OCI-LY3 (cell line): ENCODE measurements at regions not wholly inside any gene's neighbourhood (a gene's known extent, or its start where the extent isn't known, plus 50 kb on each side); places are given as distances from the start of the nearest gene placed in this dataset.

ENCODE experiments used
- H2AFZ ChIP-seq: fragments of 200-600, 300-600 bp; shearing (Covaris generic); 2 replicates; pipeline ENCODE4 v1.6.0; 2014; ENCODE audit warnings: antibody characterized with exemption, low read depth, low read length
- H3K27ac ChIP-seq: fragments of 200-600, 300-600 bp; sonication (generic); 2 replicates; pipeline ENCODE4 v1.5.1; 2014; ENCODE audit warnings: mild to moderate bottlenecking, low read length, moderate library complexity, mixed read lengths
- H3K27me3 ChIP-seq: fragments of 200-600, 300-600 bp; sonication (generic); 2 replicates; pipeline ENCODE4 v1.6.1; 2014; ENCODE audit warnings: low read depth, low read length, mixed read lengths
- H3K36me3 ChIP-seq: fragments of 200-600, 300-600 bp; sonication (generic); replicated peaks from 2 replicates; pipeline ENCODE3; 2014; ENCODE audit warnings: low read depth, low read length, mixed read lengths
- H3K4me1 ChIP-seq: fragments of 300-600, 200-600 bp; sonication (generic); 2 replicates; pipeline ENCODE4 v1.6.1; 2014; ENCODE audit warnings: low read length, mixed read lengths
- H3K4me2 ChIP-seq: fragments of 200-600, 300-600 bp; sonication (generic); 2 replicates; pipeline ENCODE4 v1.6.1; 2014; ENCODE audit warnings: low read length, mixed read lengths
- H3K4me3 ChIP-seq: fragments of 300-600, 200-600 bp; sonication (generic); 2 replicates; pipeline ENCODE4 v1.5.1; 2014; ENCODE audit warnings: antibody characterized with exemption, mild to moderate bottlenecking, low read length, moderate library complexity
- H3K79me2 ChIP-seq: fragments of 300-600, 200-600 bp; shearing (Covaris generic); 2 replicates; pipeline ENCODE4 v1.6.1; 2014; ENCODE audit warnings: mild to moderate bottlenecking, low read length, mixed read lengths
- H3K9ac ChIP-seq: fragments of 300-600, 200-600 bp; shearing (Covaris generic); 2 replicates; pipeline ENCODE4 v1.6.0; 2014; ENCODE audit warnings: mild to moderate bottlenecking, low read length, moderate library complexity
- H3K9me3 ChIP-seq: fragments of 200-600, 300-600 bp; shearing (Covaris generic); 2 replicates; pipeline ENCODE4 v1.6.1; 2014; ENCODE audit warnings: low read length, mixed read lengths; ENCODE audit not compliant: insufficient read depth
- H4K20me1 ChIP-seq: fragments of 200-600, 300-600 bp; sonication (generic); 2 replicates; pipeline ENCODE4 v1.6.1; 2016; ENCODE audit warnings: low read length, mixed read lengths; ENCODE audit not compliant: insufficient read depth
- CTCF ChIP-seq: fragments of 200-600, 300-600 bp; sonication (generic); IDR thresholded peaks from 2 replicates; pipeline ENCODE4 v1.5.1; 2014; ENCODE audit warnings: antibody characterized with exemption, low read length, low read depth
- EZH2phosphoT487 ChIP-seq: fragments of 200-600 bp; shearing (Covaris generic); IDR thresholded peaks from 2 replicates; pipeline ENCODE4 v1.6.1; 2018; ENCODE audit warnings: antibody characterized with exemption, mixed run types, low read depth

GRCh38 chr14:54147758-54148157 lies 191.1 kb upstream of the BMP4 start:
- Histone ChIP-seq H4K20me1 (no peaks in the 10 kb centered on the region), H3K9me3 (0 out of 2 replicates have a peak, but pooled peaks cover 3% of the 10 kb centered on the region), H3K4me2 (no peak overlapping the region), H3K4me3 (no peak overlapping the region), H3K4me1 (peaks cover 8% of the 10 kb centered on the region), H3K36me3 (no peaks in the 10 kb centered on the region), H3K9ac (no peak overlapping the region), H3K27me3 (no peaks in the 10 kb centered on the region), H2AFZ (no peak overlapping the region), H3K79me2 (no peaks in the 10 kb centered on the region), H3K27ac (no peak overlapping the region)
- no peak for TF ChIP-seq EZH2phosphoT487

- Histone ChIP-seq H3K9me3 (0 out of 2 replicates have a peak, but pooled peaks cover 3% of the 10 kb centered on the region), H3K4me1 (peaks cover 8% of the 10 kb centered on the region), H3K4me2 (no peak overlapping the region), H3K27ac (no peak overlapping the region), H3K79me2 (no peaks in the 10 kb centered on the region), H3K27me3 (no peaks in the 10 kb centered on the region), H3K4me3 (no peak overlapping the region), H3K9ac (no peak overlapping the region), H4K20me1 (no peaks in the 10 kb centered on the region), H2AFZ (no peak overlapping the region), H3K36me3 (no peaks in the 10 kb centered on the region)
- TF ChIP-seq CTCF = no peak
- TF ChIP-seq EZH2phosphoT487 = no peak
Measured at GRCh38 chr14:54148251-54148650, 191.6 kb upstream of the BMP4 start.

GRCh38 chr14:54152351-54152750 lies 195.7 kb upstream of the BMP4 start:
- Histone ChIP-seq H3K4me2 (no peak overlapping the region), H3K9ac (no peak overlapping the region), H2AFZ (no peak overlapping the region), H3K36me3 (no peaks in the 10 kb centered on the region), H3K4me3 (no peak overlapping the region), H3K79me2 (no peaks in the 10 kb centered on the region), H3K4me1 (peaks cover 5% of the 10 kb centered on the region; the same call in 1 of the 2 replicates), H3K9me3 (0 out of 2 replicates have a peak, but pooled peaks cover 3% of the 10 kb centered on the region), H4K20me1 (no peaks in the 10 kb centered on the region), H3K27me3 (no peaks in the 10 kb centered on the region), H3K27ac (no peak overlapping the region)
- TF ChIP-seq EZH2phosphoT487 = no peak
- TF ChIP-seq CTCF = no peak

GRCh38 chr14:54166049-54166950 lies 209.7 kb upstream of the BMP4 start:
- no peak overlapping the region for H3K4me2 ChIP-seq
- H3K27ac ChIP-seq = no peak overlapping the region
- no peaks in the 10 kb centered on the region for H3K9me3 ChIP-seq
- H2AFZ ChIP-seq = no peak overlapping the region
- H3K36me3 ChIP-seq = no peaks in the 10 kb centered on the region
- no peaks in the 10 kb centered on the region for H4K20me1 ChIP-seq
- no peak overlapping the region for H3K9ac ChIP-seq
- H3K4me3 ChIP-seq = no peak overlapping the region
- TF ChIP-seq EZH2phosphoT487 = no peak
- no peak for TF ChIP-seq CTCF
- H3K4me1 ChIP-seq = no peaks in the 10 kb centered on the region
- H3K27me3 ChIP-seq = no peaks in the 10 kb centered on the region; the same call in 1 of the 2 replicates
- no peaks in the 10 kb centered on the region for H3K79me2 ChIP-seq
